ENCODE measurements at regions not wholly inside any gene's neighbourhood (a gene's known extent, or its start where the extent isn't known, plus 50 kb on each side); places are given as distances from the start of the nearest gene placed in this dataset.

- Histone ChIP-seq H3K4me2 (ENCODE audit: insufficient read depth, insufficient read length, low read length) (no peak overlapping the region), H3K18ac (ENCODE audit: insufficient read length, low read depth, low read length) (no peak overlapping the region), H3K9me3 (ENCODE audit: control insufficient read depth, low read depth, low read length) (no peaks in the 10 kb centered on the region), H3T11ph (ENCODE audit: low read length) (no peak overlapping the region), H4K20me1 (ENCODE audit: control insufficient read depth, insufficient read depth, insufficient read length) (no peaks in the 10 kb centered on the region), H2BK20ac (ENCODE audit: low read depth, low read length, poor library complexity, severe bottlenecking) (no peak overlapping the region), H4K8ac (replicated peaks; ENCODE audit: insufficient read length, low read depth, low read length) (no peak overlapping the region), H3K9ac (ENCODE audit: extremely low read depth, insufficient read length, low read length) (no peak overlapping the region), H3K27me3 (ENCODE audit: insufficient read depth, low read length) (no peaks in the 10 kb centered on the region), H3K4ac (ENCODE audit: low read depth, low read length) (no peak overlapping the region), H2AFZ (ENCODE audit: low read length) (no peak overlapping the region), H3K14ac (ENCODE audit: insufficient read depth, low read length) (no peak overlapping the region), H3K79me1 (ENCODE audit: insufficient read depth, low read depth, low read length, poor library complexity, severe bottlenecking) (no peaks in the 10 kb centered on the region), H3K27ac (ENCODE audit: insufficient read length, low read depth, low read length) (no peak overlapping the region), H3K23ac (ENCODE audit: insufficient read length, low read depth, low read length) (no peak overlapping the region), H3K4me1 (ENCODE audit: insufficient read depth, low read length) (no peaks in the 10 kb centered on the region), H3K79me2 (ENCODE audit: insufficient read depth, low read length) (no peaks in the 10 kb centered on the region), H4K91ac (ENCODE audit: insufficient read length, low read depth, low read length) (no peak overlapping the region), H2BK5ac (ENCODE audit: insufficient read length, low read length) (no peak overlapping the region), H2BK12ac (ENCODE audit: insufficient read length, low read depth, low read length) (no peak overlapping the region), H2BK120ac (ENCODE audit: low read depth, low read length, poor library complexity, severe bottlenecking) (no peak overlapping the region), H2BK15ac (ENCODE audit: low read depth, low read length) (no peak overlapping the region), H4K5ac (ENCODE audit: insufficient read length, low read depth, low read length) (no peak overlapping the region), H3K56ac (ENCODE audit: insufficient read length, low read depth, low read length) (no peak overlapping the region), H2AK5ac (ENCODE audit: insufficient read length, low read length) (no peak overlapping the region), H3K23me2 (ENCODE audit: insufficient read length, low read depth, low read length, poor library complexity, severe bottlenecking) (no peaks in the 10 kb centered on the region)
- TF ChIP-seq CTCF (conservative IDR thresholded peaks at IDR 0.05) = no peak
- no peaks in the 10 kb centered on the region for H3K27me3 Mint-ChIP-seq (ENCODE audit: low read depth)
- peaks cover 0 to 2% of the 10 kb centered on the region in 2 experiments; a peak in 1 of 5 replicates for H3K9me3 Mint-ChIP-seq
- WGBS (ENCODE audit: extremely low coverage, insufficient read length, low lambda C conversion rate) = no CpG with 5 or more reads among the region's 3 CpGs
- H3K36me3 Mint-ChIP-seq (ENCODE audit: insufficient read depth in 1 of 3, low read depth in 3 of 3) = peaks cover 0 to 3% (median 0%) of the 10 kb centered on the region in 3 experiments; a peak in 1 of 7 replicates
- H3K4me1 Mint-ChIP-seq = no peaks in the 10 kb centered on the region; a peak in 1 of 4 replicates
- no peak overlapping the region for H3K27ac Mint-ChIP-seq
- no peak for DNase-seq
- H3K4me3 Mint-ChIP-seq = no peak overlapping the region
Observed at GRCh38 chr9:14380061-14380836, 66.3 kb upstream of the NFIB start.
